AG20443 (cell line): ENCODE measurements at regions not wholly inside any gene's neighbourhood (a gene's known extent, or its start where the extent isn't known, plus 50 kb on each side); places are given as distances from the start of the nearest gene placed in this dataset.

ENCODE experiments used
- DNase-seq: peaks from one replicate; pipeline ENCODE4 v3.0.0; 2012; ENCODE audit warnings: low spot score, mixed read lengths

GRCh38 chr7:109295158-109295557 lies 725.5 kb downstream of the DNAJB9 start:
- DNase-seq: no peak

GRCh38 chr7:109308816-109309215 lies 739.1 kb downstream of the DNAJB9 start:
- DNase-seq: no peak

GRCh38 chr7:109309790-109310189 lies 740.1 kb downstream of the DNAJB9 start:
- no peak for DNase-seq

- no peak for DNase-seq
Measured at GRCh38 chr7:109318136-109318535, 748.5 kb downstream of the DNAJB9 start.

GRCh38 chr7:109322833-109323232 lies 753.2 kb downstream of the DNAJB9 start:
- DNase-seq: no peak

- no peak for DNase-seq
Measured at GRCh38 chr7:109331423-109331822, 761.7 kb downstream of the DNAJB9 start.

- no peak for DNase-seq
Measured at GRCh38 chr7:109335951-109336350, 766.3 kb downstream of the DNAJB9 start.

GRCh38 chr7:109336531-109336930 lies 766.9 kb downstream of the DNAJB9 start:
- no peak for DNase-seq

GRCh38 chr7:109343678-109344077 lies 774.0 kb downstream of the DNAJB9 start:
- no peak for DNase-seq

GRCh38 chr7:109351493-109351892 lies 781.8 kb downstream of the DNAJB9 start:
- DNase-seq: no peak

GRCh38 chr7:109354000-109354399 lies 784.3 kb downstream of the DNAJB9 start:
- DNase-seq: no peak

- no peak for DNase-seq
Measured at GRCh38 chr7:109354552-109354951, 784.9 kb downstream of the DNAJB9 start.

- DNase-seq: no peak
Measured at GRCh38 chr7:109375823-109376222, 806.1 kb downstream of the DNAJB9 start.

- DNase-seq: no peak
Measured at GRCh38 chr7:109376576-109376975, 806.9 kb downstream of the DNAJB9 start.

GRCh38 chr7:109377076-109377884 lies 807.6 kb downstream of the DNAJB9 start:
- DNase-seq: no peak

- no peak for DNase-seq
Measured at GRCh38 chr7:109386959-109387358, 817.3 kb downstream of the DNAJB9 start.

- peak; percentile 2 for DNase-seq
Measured at GRCh38 chr7:109387530-109387929, 817.9 kb downstream of the DNAJB9 start.

GRCh38 chr7:109391240-109391639 lies 821.6 kb downstream of the DNAJB9 start:
- DNase-seq: no peak

- no peak for DNase-seq
Measured at GRCh38 chr7:109402107-109402506, 832.4 kb downstream of the DNAJB9 start.

GRCh38 chr7:109407756-109408155 lies 838.1 kb downstream of the DNAJB9 start:
- no peak for DNase-seq

GRCh38 chr7:109437957-109438356 lies 868.3 kb downstream of the DNAJB9 start:
- DNase-seq: no peak

GRCh38 chr7:109449760-109450159 lies 880.1 kb downstream of the DNAJB9 start:
- no peak for DNase-seq

- no peak for DNase-seq
Measured at GRCh38 chr7:109456116-109456515, 886.4 kb downstream of the DNAJB9 start.

- DNase-seq: no peak
Measured at GRCh38 chr7:109460296-109460695, 890.6 kb downstream of the DNAJB9 start.
